GM18858 (cell line): ENCODE measurements at regions not wholly inside any gene's neighbourhood (a gene's known extent, or its start where the extent isn't known, plus 50 kb on each side); places are given as distances from the start of the nearest gene placed in this dataset.

Experiments
- ATAC-seq: cut with Tn5 transposase; IDR thresholded peaks from one replicate; pipeline ENCODE4 v1.9.1; 2021; ENCODE audit not compliant: unreplicated experiment

DNA sequence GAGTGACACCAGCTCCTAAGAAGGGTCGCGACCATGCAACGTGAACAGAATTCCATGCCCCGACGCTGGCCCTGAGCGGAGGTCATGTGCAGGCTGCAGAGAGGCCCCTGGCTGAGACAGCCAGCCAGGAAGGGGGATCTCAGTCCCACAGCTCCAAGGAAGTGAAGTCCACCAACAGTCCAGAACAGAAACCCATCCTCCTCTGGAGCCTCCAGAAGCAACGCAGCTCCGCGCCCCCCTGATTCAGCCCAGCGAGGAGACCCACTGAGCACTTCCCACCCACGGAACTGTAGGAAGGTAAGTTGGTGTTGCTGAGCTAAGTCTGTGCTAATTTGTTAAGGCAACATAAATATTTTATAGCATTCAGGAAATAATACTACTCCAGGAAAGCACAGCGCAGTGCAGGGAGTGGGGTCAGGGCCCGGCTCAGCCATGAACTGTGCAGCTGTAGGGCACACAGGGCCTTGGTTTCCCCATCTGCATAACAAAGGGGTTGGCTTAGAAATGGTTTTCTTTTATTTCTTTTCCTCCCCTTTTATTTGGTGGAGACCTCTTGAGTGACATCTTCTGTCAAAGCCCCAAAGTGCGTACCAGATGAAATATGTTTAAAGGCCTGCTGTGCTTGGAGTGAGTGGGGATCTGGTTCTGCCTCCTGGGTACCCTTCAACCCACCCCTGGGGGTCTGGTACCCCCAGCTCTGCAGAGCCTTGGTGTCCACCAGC lies 241.1 kb upstream of the PMEPA1 start:
- no peak for ATAC-seq

- ATAC-seq = no peak
These were observed 238.6 kb upstream of the PMEPA1 start for GRCh38 chr20:57948180-57948955.

- ATAC-seq = no peak
These were observed 237.8 kb upstream of the PMEPA1 start for GRCh38 chr20:57947421-57948179.

GRCh38 chr20:57946559-57947315 lies 236.9 kb upstream of the PMEPA1 start:
- no peak for ATAC-seq

DNA sequence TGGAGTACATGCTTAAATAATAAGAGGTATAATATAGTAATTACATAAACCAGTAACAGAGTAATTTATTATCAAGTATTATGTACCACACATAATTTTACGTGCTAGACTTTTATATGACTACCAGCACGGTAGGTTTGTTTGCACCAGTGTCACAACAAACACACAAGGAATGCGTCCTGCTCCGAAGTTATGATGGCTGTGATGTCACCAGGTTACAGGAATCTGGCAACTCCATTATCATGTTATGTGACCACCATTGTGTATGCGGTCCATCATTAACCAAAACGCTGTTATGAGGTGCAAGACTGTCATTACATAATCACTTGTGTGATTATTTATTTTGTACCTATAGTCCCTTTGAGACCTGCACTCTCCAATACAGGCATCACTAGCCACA lies 235.2 kb upstream of the PMEPA1 start:
- ATAC-seq = no peak

DNA sequence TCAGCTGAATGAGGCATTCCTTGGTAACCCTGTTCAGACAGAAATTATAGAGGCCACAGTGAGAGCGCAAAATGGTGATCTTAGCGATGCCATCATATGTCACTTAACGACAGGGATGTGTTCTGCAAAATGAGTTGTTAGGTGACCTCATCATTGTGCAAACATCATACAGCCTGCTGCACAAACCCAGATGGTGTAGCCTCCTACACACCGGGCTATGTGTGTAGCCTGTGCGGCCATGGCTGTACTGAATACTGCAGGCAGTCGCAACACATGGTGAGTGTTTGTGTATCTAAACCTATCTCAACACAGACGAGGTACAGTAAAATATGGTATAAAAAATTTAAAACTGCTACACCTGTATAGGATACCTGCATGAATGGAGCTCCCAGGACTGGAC lies 234.1 kb upstream of the PMEPA1 start:
- no peak for ATAC-seq

GRCh38 chr20:57943291-57943690 lies 233.5 kb upstream of the PMEPA1 start:
- ATAC-seq = no peak

GRCh38 chr20:57941604-57942381 lies 232.0 kb upstream of the PMEPA1 start:
- no peak for ATAC-seq

DNA sequence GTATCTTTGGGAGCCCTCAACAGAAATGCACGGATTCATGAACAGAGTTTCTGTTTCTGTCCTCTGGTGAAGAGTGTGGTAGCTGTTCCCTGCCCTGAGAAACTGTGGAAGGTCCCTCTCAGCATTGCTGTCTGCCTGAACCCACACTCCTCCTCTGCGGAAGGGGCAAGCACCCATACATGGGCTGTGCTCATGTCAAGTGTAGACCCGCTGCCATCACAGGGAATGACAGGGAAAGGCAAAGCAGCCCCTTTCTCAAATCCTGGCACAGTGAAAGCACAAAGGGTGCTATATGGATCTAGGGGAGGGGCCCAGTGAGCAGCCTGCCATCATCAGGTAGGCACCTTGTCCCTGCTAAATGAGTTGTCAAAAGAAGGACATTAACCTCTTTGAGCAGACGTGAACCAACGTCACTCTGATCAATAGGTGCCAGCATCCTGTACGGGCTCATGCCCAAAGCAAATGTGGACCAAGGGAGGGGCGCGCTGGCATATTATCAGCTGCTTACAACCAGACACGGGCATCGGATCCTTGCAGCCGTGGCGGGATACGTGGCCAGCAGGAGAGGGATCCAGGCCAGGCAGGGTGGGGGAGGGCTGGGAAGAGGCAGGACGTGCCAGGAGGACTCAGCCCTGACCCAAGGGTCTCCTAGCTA lies 231.2 kb upstream of the PMEPA1 start:
- no peak for ATAC-seq

GRCh38 chr20:57940376-57940775 lies 230.6 kb upstream of the PMEPA1 start:
- ATAC-seq = no peak

GRCh38 chr20:57939499-57939898 lies 229.7 kb upstream of the PMEPA1 start:
- no peak for ATAC-seq

GRCh38 chr20:57938158-57939108 lies 228.6 kb upstream of the PMEPA1 start:
- no peak for ATAC-seq

GRCh38 chr20:57936636-57937385 lies 227.0 kb upstream of the PMEPA1 start:
- no peak for ATAC-seq

GRCh38 chr20:57934913-57935312 lies 225.1 kb upstream of the PMEPA1 start:
- no peak for ATAC-seq

DNA sequence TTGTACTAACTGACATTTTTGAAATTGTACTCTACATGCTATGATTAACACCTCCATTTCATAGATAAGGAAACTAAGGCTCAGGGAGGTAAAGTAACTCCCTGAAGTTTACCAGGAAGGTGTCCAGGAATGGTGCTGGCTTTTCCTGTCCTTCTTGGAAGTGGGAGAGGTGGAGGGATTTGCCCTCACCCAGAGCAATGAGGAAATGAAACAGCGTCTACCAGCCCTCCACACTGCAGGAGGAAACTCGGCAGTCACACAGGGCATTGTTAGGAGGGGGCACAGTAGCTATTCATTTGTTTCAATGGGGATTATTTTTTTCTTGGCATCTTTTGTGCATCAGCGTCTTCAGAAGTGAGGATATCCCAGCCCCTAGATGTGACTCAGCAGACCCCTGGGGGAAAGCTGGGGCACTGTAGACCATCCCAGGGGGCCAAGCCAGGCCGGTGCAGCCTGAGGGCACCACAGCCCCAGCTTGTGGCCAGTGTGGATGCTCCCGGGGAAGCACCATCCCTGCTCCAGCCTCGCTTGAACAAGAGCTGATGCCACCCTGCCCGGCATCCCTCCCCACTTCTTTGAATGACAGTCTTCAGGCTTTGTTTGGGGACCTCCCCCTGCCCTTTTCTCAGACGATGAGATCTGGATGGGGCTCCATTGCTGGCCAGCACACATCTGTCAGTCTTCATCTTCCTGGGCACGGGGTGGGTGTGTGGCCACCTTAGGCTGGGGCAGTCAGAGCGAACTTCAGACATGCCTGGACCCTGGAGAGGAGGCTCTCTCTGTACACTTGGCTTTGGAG lies 224.4 kb upstream of the PMEPA1 start:
- ATAC-seq = no peak

- ATAC-seq = no peak
These were observed 222.5 kb upstream of the PMEPA1 start for GRCh38 chr20:57932227-57932864.

- no peak for ATAC-seq
These were observed 220.5 kb upstream of the PMEPA1 start for GRCh38 chr20:57930351-57930750.
